ENCODE measurements at regions not wholly inside any gene's neighbourhood (a gene's known extent, or its start where the extent isn't known, plus 50 kb on each side); places are given as distances from the start of the nearest gene placed in this dataset.
"Not testable (repeated sequence)": the region's sequence is repeated elsewhere in the genome, so short reads cannot be mapped to it uniquely, and the experiment has no call there.

GRCh38 chr4:117916728-117917127, 117.6 kb upstream of the NDST3 start:
- Mint-ChIP-seq H3K9me3 (ENCODE audit: unreplicated experiment) (no peaks in the 10 kb centered on the region), H3K27me3 (ENCODE audit: insufficient read depth, unreplicated experiment) (no peaks in the 10 kb centered on the region), H3K36me3 (ENCODE audit: insufficient read depth, unreplicated experiment) (no peaks in the 10 kb centered on the region), H3K4me3 (ENCODE audit: unreplicated experiment) (no peak overlapping the region), H3K4me1 (ENCODE audit: insufficient read depth, unreplicated experiment) (no peaks in the 10 kb centered on the region), H3K27ac (ENCODE audit: low read depth, unreplicated experiment) (no peak overlapping the region)
- intact Hi-C loops (cut with micrococcal nuclease): no loop called here
- ChIA-PET POLR2A (no interaction called here), CTCF (no interaction called here)
- BruUV-seq (replicated peaks): no TSS peak
- no peak for TF ChIP-seq CTCF (IDR thresholded peaks at IDR 0.05; ENCODE audit: unreplicated experiment)
- DNase-seq (ENCODE audit: unreplicated experiment): no peak

DNA sequence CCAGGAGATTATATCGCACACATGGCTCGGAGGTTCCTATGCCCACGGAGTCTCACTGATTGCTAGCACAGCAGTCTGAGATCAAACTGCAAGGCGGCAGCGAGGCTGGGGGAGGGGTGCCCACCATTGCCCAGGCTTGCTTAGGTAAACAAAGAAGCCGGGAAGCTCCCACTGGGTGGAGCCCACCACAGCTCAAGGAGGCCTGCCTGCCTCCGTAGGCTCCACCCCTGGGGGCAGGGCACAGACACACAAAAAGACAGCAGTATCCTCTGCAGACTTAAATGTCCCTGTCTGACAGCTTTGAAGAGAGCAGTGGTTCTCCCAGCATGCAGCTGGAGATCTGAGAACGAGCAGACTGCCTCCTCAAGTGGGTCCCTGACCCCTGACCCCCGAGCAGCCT, 112.0 kb upstream of the NDST3 start:
- CTCF ChIA-PET: interaction anchor here (0.7 kb wide), 1 partner anchor 171 kb away, joined by 3 read pairs; no protein-coding TSS in a partner anchor
- not testable (repeated sequence) for H3K27ac Mint-ChIP-seq (ENCODE audit: low read depth, unreplicated experiment)

GRCh38 chr4:117927823-117928222, 106.5 kb upstream of the NDST3 start:
- H3K4me3 Mint-ChIP-seq (ENCODE audit: unreplicated experiment); POLR2A ChIA-PET; H3K27ac Mint-ChIP-seq (ENCODE audit: low read depth, unreplicated experiment); H3K4me1 Mint-ChIP-seq (ENCODE audit: insufficient read depth, unreplicated experiment); H3K9me3 Mint-ChIP-seq (ENCODE audit: unreplicated experiment); H3K27me3 Mint-ChIP-seq (ENCODE audit: insufficient read depth, unreplicated experiment); CTCF ChIA-PET; H3K36me3 Mint-ChIP-seq (ENCODE audit: insufficient read depth, unreplicated experiment); intact Hi-C loops (cut with micrococcal nuclease); BruUV-seq (replicated peaks); DNase-seq (ENCODE audit: unreplicated experiment): not testable (repeated sequence)

More for the DNA sequence above, 112.0 kb upstream of the NDST3 start:
- H3K36me3 Mint-ChIP-seq (ENCODE audit: insufficient read depth, unreplicated experiment); H3K9me3 Mint-ChIP-seq (ENCODE audit: unreplicated experiment); H3K4me3 Mint-ChIP-seq (ENCODE audit: unreplicated experiment); H3K4me1 Mint-ChIP-seq (ENCODE audit: insufficient read depth, unreplicated experiment); POLR2A ChIA-PET; DNase-seq (ENCODE audit: unreplicated experiment); H3K27me3 Mint-ChIP-seq (ENCODE audit: insufficient read depth, unreplicated experiment); BruUV-seq (replicated peaks); intact Hi-C loops (cut with micrococcal nuclease): not testable (repeated sequence)

- DNase-seq (ENCODE audit: unreplicated experiment): no peak
- Mint-ChIP-seq H3K36me3 (ENCODE audit: insufficient read depth, unreplicated experiment) (no peaks in the 10 kb centered on the region), H3K27me3 (ENCODE audit: insufficient read depth, unreplicated experiment) (no peaks in the 10 kb centered on the region), H3K4me1 (ENCODE audit: insufficient read depth, unreplicated experiment) (no peaks in the 10 kb centered on the region), H3K4me3 (ENCODE audit: unreplicated experiment) (no peak overlapping the region), H3K27ac (ENCODE audit: low read depth, unreplicated experiment) (no peak overlapping the region), H3K9me3 (ENCODE audit: unreplicated experiment) (peaks cover 8% of the 10 kb centered on the region)
- ChIA-PET POLR2A (no interaction called here), CTCF (no interaction called here)
- intact Hi-C loops (cut with micrococcal nuclease): no loop called here
- no peak for TF ChIP-seq CTCF (IDR thresholded peaks at IDR 0.05; ENCODE audit: unreplicated experiment)
- no TSS peak for BruUV-seq (replicated peaks)
These were observed 92.7 kb upstream of the NDST3 start for GRCh38 chr4:117941611-117942010.

DNA sequence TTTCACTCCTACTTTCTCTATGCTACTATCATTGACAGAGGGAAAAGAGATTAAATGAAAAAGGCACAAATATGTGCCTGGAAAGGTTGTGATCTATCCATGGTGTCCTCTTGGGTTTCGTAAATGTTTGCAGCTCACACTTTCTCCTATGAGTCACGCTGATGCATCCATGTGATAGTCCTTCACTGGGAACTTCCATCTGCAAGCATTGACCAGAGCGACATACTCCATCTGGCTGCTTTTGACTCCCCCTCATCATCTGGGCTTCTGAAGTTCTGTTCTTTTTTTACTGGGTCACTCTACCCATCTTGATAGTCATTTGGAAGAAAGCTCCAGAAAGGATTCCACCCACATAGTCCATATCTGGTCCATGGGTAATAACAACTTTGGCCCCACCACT, 84.7 kb upstream of the NDST3 start:
- Mint-ChIP-seq H3K4me3 (ENCODE audit: unreplicated experiment) (no peak overlapping the region), H3K4me1 (ENCODE audit: insufficient read depth, unreplicated experiment) (no peaks in the 10 kb centered on the region), H3K36me3 (ENCODE audit: insufficient read depth, unreplicated experiment) (no peaks in the 10 kb centered on the region), H3K9me3 (ENCODE audit: unreplicated experiment) (peaks cover 10% of the 10 kb centered on the region), H3K27ac (ENCODE audit: low read depth, unreplicated experiment) (no peak overlapping the region), H3K27me3 (ENCODE audit: insufficient read depth, unreplicated experiment) (no peaks in the 10 kb centered on the region)
- TF ChIP-seq CTCF (IDR thresholded peaks at IDR 0.05; ENCODE audit: unreplicated experiment): no peak
- ChIA-PET CTCF (interaction anchor here (0.6 kb wide), 2 partner anchors 28 to 729 kb away, joined by 3 to 5 read pairs; no protein-coding TSS in a partner anchor), POLR2A (no interaction called here)
- peak; percentile 8 for DNase-seq (ENCODE audit: unreplicated experiment)
- no TSS peak for BruUV-seq (replicated peaks)
- intact Hi-C loops (cut with micrococcal nuclease): no loop called here

Data from MCF 10A (cell line).